H1 (cell line): ENCODE measurements at regions not wholly inside any gene's neighbourhood (a gene's known extent, or its start where the extent isn't known, plus 50 kb on each side); places are given as distances from the start of the nearest gene placed in this dataset.

Source experiments
- BCL11A ChIP-seq, 2 experiments: IDR thresholded peaks; one replicate each; pipeline ENCODE4 v1.6.1; 2011; ENCODE audit warnings: low read depth in 2 of 2, low read length in 2 of 2, mild to moderate bottlenecking in 2 of 2
- CTCF ChIP-seq, 3 experiments: IDR thresholded peaks; 1 replicate in 2 of 3; 2 replicates in 1 of 3; pipeline versions ENCODE4 v1.5.1 to v1.6.1; 2011; ENCODE audit warnings: low read length in 3 of 3, mild to moderate bottlenecking in 3 of 3, inconsistent platforms in 2 of 3, low read depth in 1 of 3, moderate library complexity in 1 of 3; ENCODE audit not compliant: insufficient read depth in 1 of 3; ENCODE audit errors: control extremely low read depth in 1 of 3
- EZH2 ChIP-seq: fragments of 200-600 bp; sonication (generic); IDR thresholded peaks from 2 replicates; pipeline ENCODE4 v1.7.1; 2012; ENCODE audit warnings: low read depth, mild to moderate bottlenecking, moderate library complexity, low read length, inconsistent platforms; ENCODE audit not compliant: severe bottlenecking
- FOSL1 ChIP-seq: IDR thresholded peaks from 2 replicates; pipeline ENCODE4 v1.6.1; 2011; ENCODE audit warnings: mild to moderate bottlenecking, low read depth, low read length, moderate library complexity; ENCODE audit not compliant: insufficient read depth
- POLR2A ChIP-seq, 2 experiments: IDR thresholded peaks; 1 replicate in 1 of 2; 2 replicates in 1 of 2; pipeline ENCODE4 v1.6.1; 2011; ENCODE audit warnings: low read depth in 2 of 2, low read length in 2 of 2, mild to moderate bottlenecking in 2 of 2; ENCODE audit errors: control extremely low read depth in 1 of 2
- RXRA ChIP-seq: IDR thresholded peaks from 2 replicates; pipeline ENCODE4 v1.6.1; 2011; ENCODE audit warnings: low read depth, mild to moderate bottlenecking, low read length, moderate library complexity; ENCODE audit not compliant: insufficient read depth
- SP1 ChIP-seq: IDR thresholded peaks from 2 replicates; pipeline ENCODE4 v1.6.1; 2011; ENCODE audit warnings: low read depth, low read length
- TBP ChIP-seq: IDR thresholded peaks from 2 replicates; pipeline ENCODE4 v1.6.1; 2011; ENCODE audit warnings: low read depth, low read length, improper control_type of control experiment
- TCF12 ChIP-seq: IDR thresholded peaks from 2 replicates; pipeline ENCODE4 v1.6.1; 2011; ENCODE audit warnings: low read depth, mild to moderate bottlenecking, low read length
- USF2 ChIP-seq: IDR thresholded peaks from 2 replicates; pipeline ENCODE4 v1.6.1; 2011; ENCODE audit warnings: low read length, improper control_type of control experiment

- TF ChIP-seq BCL11A (IDR thresholded peaks at IDR 0.05; ENCODE audit: low read depth in 2 of 2, low read length in 2 of 2) (no peak), SP1 (no peak), FOSL1 (no peak), CTCF (IDR thresholded peaks at IDR 0.05; ENCODE audit: control extremely low read depth in 1 of 3, insufficient read depth in 1 of 3, low read depth in 1 of 3, low read length in 3 of 3) (no peak), TBP (no peak), POLR2A (IDR thresholded peaks at IDR 0.05; ENCODE audit: control extremely low read depth in 1 of 2, low read depth in 2 of 2, low read length in 2 of 2) (no peak), USF2 (no peak), EZH2 (no peak), RXRA (no peak), TCF12 (no peak)
Observed at GRCh38 chr1:78281580-78281979, 209.2 kb upstream of the PTGFR start.
